GM12872 (cell line): ENCODE measurements at regions not wholly inside any gene's neighbourhood (a gene's known extent, or its start where the extent isn't known, plus 50 kb on each side); places are given as distances from the start of the nearest gene placed in this dataset.

Experiments
- TF ChIP-seq, protein P1 (sequence below): IDR thresholded peaks from 3 replicates; pipeline ENCODE4 v1.5.1; 2011; ENCODE audit warnings: low read depth, mild to moderate bottlenecking, low read length, moderate library complexity; ENCODE audit not compliant: insufficient read depth

DNA sequence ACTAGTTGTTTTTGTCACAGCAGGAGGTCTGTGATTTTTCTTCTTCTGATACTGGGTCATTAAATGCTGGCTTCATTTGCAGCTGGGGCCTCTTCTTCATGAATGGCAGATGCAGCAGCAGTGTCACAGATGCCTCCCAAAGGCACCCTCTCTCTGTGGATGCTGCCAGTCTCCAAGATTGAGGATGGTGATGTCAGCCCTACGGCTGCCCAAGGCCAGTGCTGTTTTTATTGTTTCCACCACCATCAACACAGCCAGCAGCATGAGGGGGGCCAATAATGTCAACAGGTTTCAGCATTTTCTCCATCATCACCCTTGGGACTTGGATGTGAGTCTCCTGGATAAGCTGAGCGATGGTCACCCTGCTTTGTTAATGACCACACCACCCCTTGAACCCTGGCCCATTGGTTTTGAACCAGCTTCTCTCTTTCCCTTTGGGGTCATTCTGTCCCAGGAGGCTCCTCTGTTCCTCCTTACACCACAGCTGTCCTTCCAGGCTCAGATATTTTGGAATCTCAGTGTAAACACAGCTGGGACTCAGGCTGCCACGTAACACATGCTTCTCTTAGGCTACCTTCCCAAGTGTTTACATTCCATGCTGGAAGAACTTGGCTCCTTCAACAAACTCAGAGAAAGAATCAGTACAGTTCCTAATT lies 151.7 kb upstream of the DDHD1 start:
- TF ChIP-seq, protein P1, sequence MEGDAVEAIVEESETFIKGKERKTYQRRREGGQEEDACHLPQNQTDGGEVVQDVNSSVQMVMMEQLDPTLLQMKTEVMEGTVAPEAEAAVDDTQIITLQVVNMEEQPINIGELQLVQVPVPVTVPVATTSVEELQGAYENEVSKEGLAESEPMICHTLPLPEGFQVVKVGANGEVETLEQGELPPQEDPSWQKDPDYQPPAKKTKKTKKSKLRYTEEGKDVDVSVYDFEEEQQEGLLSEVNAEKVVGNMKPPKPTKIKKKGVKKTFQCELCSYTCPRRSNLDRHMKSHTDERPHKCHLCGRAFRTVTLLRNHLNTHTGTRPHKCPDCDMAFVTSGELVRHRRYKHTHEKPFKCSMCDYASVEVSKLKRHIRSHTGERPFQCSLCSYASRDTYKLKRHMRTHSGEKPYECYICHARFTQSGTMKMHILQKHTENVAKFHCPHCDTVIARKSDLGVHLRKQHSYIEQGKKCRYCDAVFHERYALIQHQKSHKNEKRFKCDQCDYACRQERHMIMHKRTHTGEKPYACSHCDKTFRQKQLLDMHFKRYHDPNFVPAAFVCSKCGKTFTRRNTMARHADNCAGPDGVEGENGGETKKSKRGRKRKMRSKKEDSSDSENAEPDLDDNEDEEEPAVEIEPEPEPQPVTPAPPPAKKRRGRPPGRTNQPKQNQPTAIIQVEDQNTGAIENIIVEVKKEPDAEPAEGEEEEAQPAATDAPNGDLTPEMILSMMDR = no peak

DNA sequence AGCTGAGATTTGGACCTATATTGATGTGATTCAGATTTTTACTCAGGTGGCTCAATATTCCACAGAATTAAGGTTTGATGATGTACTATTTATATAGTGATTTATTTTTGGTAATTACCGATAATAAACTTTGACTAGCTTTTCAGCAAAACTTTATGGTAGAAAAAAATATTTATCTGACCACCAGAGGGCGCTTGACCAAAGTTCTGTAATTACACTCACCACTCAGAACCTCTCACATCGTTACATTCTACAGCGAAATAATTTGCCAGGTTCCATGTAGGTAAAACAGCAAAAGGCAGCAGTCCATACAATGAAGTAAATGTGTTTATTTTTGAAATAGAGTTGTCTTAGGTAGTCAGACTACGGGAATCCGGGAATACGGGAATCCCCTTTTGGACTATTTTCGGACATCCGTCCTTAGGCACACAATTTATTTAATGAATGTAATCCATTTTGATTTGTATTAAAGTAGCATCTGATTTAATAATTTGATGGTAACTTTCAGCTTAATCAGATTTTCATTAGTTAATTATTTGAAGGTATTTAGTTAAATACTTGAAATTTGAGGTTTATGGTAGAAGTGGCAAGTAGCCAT lies 143.0 kb upstream of the DDHD1 start:
- TF ChIP-seq, protein P1 = peak; percentile 53

DNA sequence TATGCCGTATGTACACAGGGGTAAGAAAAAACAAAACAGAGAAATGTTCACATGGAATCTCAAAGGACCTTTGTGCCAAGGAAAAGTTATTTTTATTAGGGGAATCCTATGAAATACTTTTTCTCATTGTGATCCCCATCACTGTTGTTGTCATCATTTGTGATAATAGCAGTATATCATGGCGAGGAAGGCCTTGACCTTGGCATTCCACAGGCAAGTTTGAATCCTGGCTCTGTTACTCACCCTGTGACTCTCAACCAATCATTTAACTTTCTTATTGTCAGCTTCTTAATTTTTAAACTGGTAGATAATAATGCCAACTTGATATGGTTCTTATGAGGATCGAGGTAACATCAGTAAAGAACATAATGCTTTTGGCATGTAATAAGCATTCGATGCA lies 142.2 kb upstream of the DDHD1 start:
- TF ChIP-seq, protein P1 = no peak

DNA sequence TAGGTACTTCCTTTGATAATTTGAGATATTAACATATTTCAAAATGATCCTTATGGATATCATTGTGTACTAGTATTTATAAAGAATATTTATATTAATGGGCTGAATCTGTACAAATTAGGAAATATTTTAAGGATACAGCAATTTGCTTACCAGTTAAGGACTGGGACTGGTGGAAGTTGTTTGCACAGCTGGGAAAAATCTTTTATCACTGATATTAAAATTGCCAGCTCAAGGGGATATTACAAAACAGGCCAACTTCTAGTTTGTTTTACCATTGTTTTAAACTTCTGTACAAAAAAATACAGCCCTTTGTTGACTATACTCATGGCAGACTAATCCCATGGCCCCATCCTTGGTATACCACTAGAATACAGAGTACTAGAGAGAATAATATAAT lies 133.2 kb upstream of the DDHD1 start:
- TF ChIP-seq, protein P1 = no peak

DNA sequence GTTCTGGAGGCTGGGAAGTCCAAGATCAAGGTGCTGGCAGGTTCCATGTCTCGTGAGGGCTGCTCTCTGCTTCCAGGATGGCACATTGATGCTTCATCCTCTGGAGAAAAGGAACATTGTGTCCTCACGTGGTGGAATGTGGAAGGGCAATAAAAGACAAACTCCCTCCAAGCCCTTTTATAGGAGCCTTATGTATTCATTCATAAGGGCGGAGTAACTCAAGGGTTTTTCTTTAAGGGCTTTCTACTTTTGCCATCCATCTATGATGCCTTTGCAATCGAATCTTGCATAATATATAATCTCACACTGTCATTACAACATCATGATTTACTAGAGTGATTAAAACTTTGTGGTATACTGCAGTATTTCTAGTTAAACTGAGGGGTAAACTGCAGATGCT lies 132.7 kb upstream of the DDHD1 start:
- TF ChIP-seq, protein P1 = no peak

DNA sequence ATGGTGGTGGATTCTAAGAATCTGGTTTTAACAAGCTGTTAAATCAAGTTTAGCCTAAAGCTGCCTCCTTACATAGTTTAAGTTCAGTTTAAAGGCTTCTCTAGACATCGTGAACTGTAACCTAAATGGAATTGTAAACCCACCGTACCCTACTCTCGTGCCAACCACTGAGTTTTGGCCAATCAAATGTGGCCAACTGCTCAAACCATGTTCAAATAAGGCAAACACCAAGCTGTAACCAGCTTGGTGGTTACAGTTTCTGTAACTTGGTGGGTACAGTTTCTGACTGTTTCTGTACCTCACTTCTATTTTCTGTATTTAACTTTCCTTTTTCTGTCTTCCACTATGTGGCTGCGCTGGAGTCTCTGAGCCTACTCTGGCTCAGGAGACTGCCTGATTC lies 131.9 kb upstream of the DDHD1 start:
- TF ChIP-seq, protein P1 = no peak

DNA sequence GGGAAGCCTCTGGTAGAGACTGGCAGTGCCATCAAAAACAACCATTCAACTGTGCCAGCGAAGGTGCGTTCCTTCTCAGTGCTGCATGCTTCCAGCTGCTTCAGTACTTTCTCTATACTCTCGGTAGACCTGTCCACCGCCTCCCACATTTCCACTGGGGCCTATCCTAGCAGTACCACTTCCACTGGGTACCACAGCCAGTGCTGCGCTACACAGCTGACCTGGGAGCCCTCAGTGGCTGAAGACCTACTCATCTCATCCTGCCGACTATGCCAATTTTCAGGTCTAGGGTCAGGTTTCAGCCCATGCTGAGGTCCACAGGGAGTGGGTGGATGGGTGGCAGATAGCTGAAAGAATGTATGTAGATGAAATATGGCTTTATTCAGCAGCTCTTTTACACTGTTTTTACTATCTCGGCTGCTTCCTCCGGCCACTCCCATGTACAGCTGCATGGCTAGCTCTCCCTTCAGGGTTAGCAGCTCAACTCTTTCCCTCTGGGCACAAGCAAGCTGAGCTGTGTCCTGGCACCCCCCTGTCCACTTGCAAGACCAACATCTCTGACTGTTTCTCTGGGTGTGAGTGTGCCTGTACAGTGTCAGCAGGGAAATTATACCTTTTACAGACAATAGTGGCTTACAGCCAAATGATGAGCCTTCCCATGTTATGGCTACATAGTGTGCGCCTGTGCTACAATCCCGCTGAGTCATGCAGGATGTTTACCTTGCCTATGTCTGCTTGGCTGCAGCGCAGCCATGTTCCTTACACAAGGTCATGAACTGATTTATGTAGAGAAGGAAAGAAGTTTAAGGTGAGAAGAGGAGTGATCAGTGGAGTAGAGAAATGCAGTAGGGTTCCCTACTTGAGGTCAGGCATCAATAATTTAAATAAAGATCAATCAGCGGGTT lies 125.7 kb upstream of the DDHD1 start:
- TF ChIP-seq, protein P1 = no peak
